HepG2 (cell line): ENCODE measurements at regions not wholly inside any gene's neighbourhood (a gene's known extent, or its start where the extent isn't known, plus 50 kb on each side); places are given as distances from the start of the nearest gene placed in this dataset.

Source experiments
- HOXA3 ChIP-seq: sonication (generic); formaldehyde crosslinking; IDR thresholded peaks from 2 replicates; pipeline ENCODE4 v1.5.0; 2020; ENCODE audit warnings: missing genetic modification reagents
- KDM1A ChIP-seq: IDR thresholded peaks from 2 replicates; pipeline ENCODE4 v1.6.1; 2016; ENCODE audit warnings: missing compliant biosample characterization
- SMC3 ChIP-seq: IDR thresholded peaks from 2 replicates; pipeline ENCODE4 v1.6.1; 2011; ENCODE audit warnings: low read length, improper control_type of control experiment

- TF ChIP-seq KDM1A (CRISPR knock-in tag) = no peak
- no peak for TF ChIP-seq SMC3
- TF ChIP-seq HOXA3 = no peak
Observed at GRCh38 chr12:132410296-132410625, 79.7 kb upstream of the FBRSL1 start.
